H9 (cell line): ENCODE measurements at regions not wholly inside any gene's neighbourhood (a gene's known extent, or its start where the extent isn't known, plus 50 kb on each side); places are given as distances from the start of the nearest gene placed in this dataset.

Source experiments
- DNase-seq: peaks from one replicate; pipeline ENCODE4 v3.0.0-alpha.2; 2017
- H2AFZ ChIP-seq: one replicate; pipeline ENCODE4 v1.6.1; 2013; ENCODE audit warnings: mild to moderate bottlenecking, low read length, control low read depth, moderate library complexity
- H2AK5ac ChIP-seq: 2 replicates; pipeline ENCODE4 v1.6.1; 2013; ENCODE audit warnings: low read length, control low read depth, mixed read lengths; ENCODE audit not compliant: insufficient read length
- H2BK120ac ChIP-seq: one replicate; pipeline ENCODE4 v1.6.1; 2013; ENCODE audit warnings: low read depth, mild to moderate bottlenecking, low read length, control low read depth, inconsistent platforms; ENCODE audit not compliant: poor library complexity, severe bottlenecking
- H2BK12ac ChIP-seq: 2 replicates; pipeline ENCODE4 v1.6.1; 2013; ENCODE audit warnings: low read length, control low read depth, mixed read lengths, low read depth; ENCODE audit not compliant: insufficient read length
- H2BK15ac ChIP-seq: 2 replicates; pipeline ENCODE4 v1.6.1; 2013; ENCODE audit warnings: low read depth, low read length, control low read depth
- H2BK20ac ChIP-seq: one replicate; pipeline ENCODE4 v1.6.1; 2013; ENCODE audit warnings: low read depth, mild to moderate bottlenecking, low read length, control low read depth, inconsistent platforms; ENCODE audit not compliant: poor library complexity, severe bottlenecking
- H2BK5ac ChIP-seq: 2 replicates; pipeline ENCODE4 v1.6.1; 2013; ENCODE audit warnings: low read length, control low read depth, mixed read lengths; ENCODE audit not compliant: insufficient read length
- H3K14ac ChIP-seq: 2 replicates; pipeline ENCODE4 v1.6.1; 2013; ENCODE audit warnings: low read length, control low read depth; ENCODE audit not compliant: insufficient read depth
- H3K18ac ChIP-seq: 2 replicates; pipeline ENCODE4 v1.6.1; 2013; ENCODE audit warnings: low read depth, mild to moderate bottlenecking, mixed read lengths, low read length, control low read depth; ENCODE audit not compliant: insufficient read length
- H3K23ac ChIP-seq: 2 replicates; pipeline ENCODE4 v1.6.1; 2013; ENCODE audit warnings: low read length, control low read depth, mixed read lengths, low read depth; ENCODE audit not compliant: insufficient read length
- H3K23me2 ChIP-seq: 2 replicates; pipeline ENCODE4 v1.6.1; 2013; ENCODE audit warnings: low read depth, mild to moderate bottlenecking, mixed read lengths, low read length, control low read depth; ENCODE audit not compliant: insufficient read length, poor library complexity, severe bottlenecking
- H3K27ac ChIP-seq: 2 replicates; pipeline ENCODE4 v1.5.1; 2013; ENCODE audit warnings: low read length, control low read depth, mixed read lengths, low read depth; ENCODE audit not compliant: insufficient read length
- H3K27me3 ChIP-seq: 2 replicates; pipeline ENCODE4 v1.6.1; 2013; ENCODE audit warnings: low read length, control low read depth, inconsistent platforms; ENCODE audit not compliant: insufficient read depth
- H3K4ac ChIP-seq: 2 replicates; pipeline ENCODE4 v1.6.1; 2013; ENCODE audit warnings: low read depth, mild to moderate bottlenecking, control low read depth, inconsistent platforms, low read length, moderate library complexity
- H3K4me1 ChIP-seq: 2 replicates; pipeline ENCODE4 v1.6.1; 2013; ENCODE audit warnings: low read length, control low read depth, inconsistent platforms; ENCODE audit not compliant: insufficient read depth
- H3K4me2 ChIP-seq: 2 replicates; pipeline ENCODE4 v1.6.1; 2013; ENCODE audit warnings: low read length, control low read depth, mixed read lengths; ENCODE audit not compliant: insufficient read length, insufficient read depth
- H3K56ac ChIP-seq: 2 replicates; pipeline ENCODE4 v1.6.1; 2013; ENCODE audit warnings: low read depth, mild to moderate bottlenecking, mixed read lengths, low read length, control low read depth; ENCODE audit not compliant: insufficient read length
- H3K79me1 ChIP-seq: 2 replicates; pipeline ENCODE4 v1.6.1; 2013; ENCODE audit warnings: low read depth, mild to moderate bottlenecking, moderate library complexity, low read length, control low read depth, inconsistent platforms; ENCODE audit not compliant: insufficient read depth, poor library complexity, severe bottlenecking
- H3K79me2 ChIP-seq: 2 replicates; pipeline ENCODE4 v1.6.1; 2013; ENCODE audit warnings: low read length, control low read depth, inconsistent platforms; ENCODE audit not compliant: insufficient read depth
- H3K9ac ChIP-seq: 2 replicates; pipeline ENCODE4 v1.6.1; 2013; ENCODE audit warnings: low read length, control low read depth, mixed read lengths; ENCODE audit not compliant: insufficient read length; ENCODE audit errors: extremely low read depth
- H3K9me3 ChIP-seq: one replicate; pipeline ENCODE4 v1.6.1; 2013; ENCODE audit warnings: low read depth, low read length, inconsistent platforms; ENCODE audit not compliant: control insufficient read depth
- H3T11ph ChIP-seq: one replicate; pipeline ENCODE4 v1.6.1; 2013; ENCODE audit warnings: mild to moderate bottlenecking, low read length, control low read depth, inconsistent platforms
- H4K20me1 ChIP-seq: one replicate; pipeline ENCODE4 v1.6.1; 2013; ENCODE audit not compliant: control insufficient read depth, insufficient read length, insufficient read depth
- H4K5ac ChIP-seq: 2 replicates; pipeline ENCODE4 v1.6.1; 2013; ENCODE audit warnings: low read depth, mild to moderate bottlenecking, mixed read lengths, low read length, control low read depth; ENCODE audit not compliant: insufficient read length
- H4K8ac ChIP-seq: replicated peaks from 2 replicates; pipeline ENCODE4 v1.6.1; 2013; ENCODE audit warnings: low read length, control low read depth, mixed read lengths, low read depth; ENCODE audit not compliant: insufficient read length
- H4K91ac ChIP-seq: 2 replicates; pipeline ENCODE4 v1.6.1; 2013; ENCODE audit warnings: low read depth, mild to moderate bottlenecking, moderate library complexity, mixed read lengths, low read length, control low read depth; ENCODE audit not compliant: insufficient read length
- H3K27ac Mint-ChIP-seq, 3 experiments: 2 replicates in 2 of 3; 3 replicates in 1 of 3; pipeline ENCODE4 v1.8.0; 2020 to 2021; ENCODE audit warnings: mixed read lengths in 3 of 3, mild to moderate bottlenecking in 1 of 3, moderate library complexity in 1 of 3
- H3K27me3 Mint-ChIP-seq: 2 replicates; pipeline ENCODE4 v1.8.0; 2021; ENCODE audit warnings: low read depth, mild to moderate bottlenecking, moderate library complexity, mixed read lengths
- H3K36me3 Mint-ChIP-seq, 3 experiments: 2 replicates in 2 of 3; 3 replicates in 1 of 3; pipeline ENCODE4 v1.8.0; 2020 to 2021; ENCODE audit warnings: low read depth in 3 of 3, mixed read lengths in 3 of 3; ENCODE audit not compliant: insufficient read depth in 1 of 3
- H3K4me1 Mint-ChIP-seq, 2 experiments: 2 replicates each; pipeline ENCODE4 v1.8.0; 2020; ENCODE audit warnings: mixed read lengths in 2 of 2
- H3K4me3 Mint-ChIP-seq, 2 experiments: 2 replicates in 1 of 2; 3 replicates in 1 of 2; pipeline ENCODE4 v1.8.0; 2020 to 2021; ENCODE audit warnings: mild to moderate bottlenecking in 2 of 2, mixed read lengths in 2 of 2, moderate library complexity in 1 of 2
- H3K9me3 Mint-ChIP-seq, 2 experiments: 2 replicates in 1 of 2; 3 replicates in 1 of 2; pipeline ENCODE4 v1.8.0; 2020; ENCODE audit warnings: mild to moderate bottlenecking in 2 of 2, mixed read lengths in 2 of 2, moderate library complexity in 1 of 2
- WGBS: extraction: QIAGEN DNeasy Blood & Tissue Kit; methylation state at CpG from one replicate; pipeline ENCODE4 v1.1.7; 2013; ENCODE audit warnings: missing lambda C conversion rate, low lambda C conversion rate, mixed read lengths; ENCODE audit not compliant: insufficient read length; ENCODE audit errors: extremely low coverage; 5-methylcytosine and 5-hydroxymethylcytosine counted together
- TF ChIP-seq, protein P1 (sequence below): fragments of 200-600 bp; sonication (generic); conservative IDR thresholded peaks from 3 replicates; pipeline ENCODE4 v1.8.0; 2021; ENCODE audit warnings: antibody characterized with exemption, mild to moderate bottlenecking

DNA sequence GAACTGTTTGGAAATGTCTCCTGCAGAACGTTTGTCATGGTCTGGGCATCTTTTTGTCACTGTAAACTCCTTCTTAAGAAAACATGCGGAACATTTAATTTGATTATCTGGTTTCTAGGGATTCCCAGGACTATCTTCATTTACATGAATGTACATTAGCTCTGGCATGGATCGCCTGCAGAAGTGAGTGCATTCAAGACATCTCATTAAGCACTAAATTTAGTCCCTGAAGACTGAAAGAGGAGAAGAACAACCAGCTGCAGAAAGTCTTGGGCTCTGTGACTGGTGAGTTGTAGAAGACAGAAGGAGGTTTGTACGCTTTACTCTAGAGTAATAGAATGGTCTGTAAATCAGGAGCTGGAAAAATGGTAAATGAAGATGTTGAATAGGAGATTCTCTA is 540.7 kb downstream of the BCKDHB start:
- H3K79me1 ChIP-seq: no peaks in the 10 kb centered on the region
- no peaks in the 10 kb centered on the region for H3K9me3 ChIP-seq
- H3K4me2 ChIP-seq: no peak overlapping the region
- Mint-ChIP-seq H3K27ac (no peak overlapping the region), H3K9me3 (peaks cover 19 to 22% of the 10 kb centered on the region in 2 experiments), H3K27me3 (no peaks in the 10 kb centered on the region; the same call in 1 of the 2 replicates), H3K4me1 (peaks cover 0 to 4% of the 10 kb centered on the region in 2 experiments; a peak in 2 of 4 replicates), H3K36me3 (peaks cover 11 to 25% (median 14%) of the 10 kb centered on the region in 3 experiments; a peak in 6 of 7 replicates), H3K4me3 (no peak overlapping the region)
- H3K27me3 ChIP-seq: no peaks in the 10 kb centered on the region
- H3K79me2 ChIP-seq: no peaks in the 10 kb centered on the region
- H3K14ac ChIP-seq: no peak overlapping the region
- no peak overlapping the region for H2AK5ac ChIP-seq
- no peak overlapping the region for H3K4ac ChIP-seq
- H4K5ac ChIP-seq: no peak overlapping the region
- no peak overlapping the region for H3K23ac ChIP-seq
- H3K18ac ChIP-seq: no peak overlapping the region
- H3K23me2 ChIP-seq: no peaks in the 10 kb centered on the region
- no peak overlapping the region for H4K8ac ChIP-seq
- H3K27ac ChIP-seq: no peak overlapping the region
- no peak overlapping the region for H2BK12ac ChIP-seq
- H3K4me1 ChIP-seq: no peaks in the 10 kb centered on the region
- no peak for DNase-seq
- no peaks in the 10 kb centered on the region for H4K20me1 ChIP-seq
- H2BK15ac ChIP-seq: no peak overlapping the region
- H3K56ac ChIP-seq: no peak overlapping the region
- no peak overlapping the region for H4K91ac ChIP-seq
- H3T11ph ChIP-seq: no peak overlapping the region
- WGBS: no CpG with 5 or more reads among the region's 4 CpGs
- H2BK20ac ChIP-seq: no peak overlapping the region
- H3K9ac ChIP-seq: no peak overlapping the region
- H2BK5ac ChIP-seq: no peak overlapping the region
- TF ChIP-seq, protein P1, sequence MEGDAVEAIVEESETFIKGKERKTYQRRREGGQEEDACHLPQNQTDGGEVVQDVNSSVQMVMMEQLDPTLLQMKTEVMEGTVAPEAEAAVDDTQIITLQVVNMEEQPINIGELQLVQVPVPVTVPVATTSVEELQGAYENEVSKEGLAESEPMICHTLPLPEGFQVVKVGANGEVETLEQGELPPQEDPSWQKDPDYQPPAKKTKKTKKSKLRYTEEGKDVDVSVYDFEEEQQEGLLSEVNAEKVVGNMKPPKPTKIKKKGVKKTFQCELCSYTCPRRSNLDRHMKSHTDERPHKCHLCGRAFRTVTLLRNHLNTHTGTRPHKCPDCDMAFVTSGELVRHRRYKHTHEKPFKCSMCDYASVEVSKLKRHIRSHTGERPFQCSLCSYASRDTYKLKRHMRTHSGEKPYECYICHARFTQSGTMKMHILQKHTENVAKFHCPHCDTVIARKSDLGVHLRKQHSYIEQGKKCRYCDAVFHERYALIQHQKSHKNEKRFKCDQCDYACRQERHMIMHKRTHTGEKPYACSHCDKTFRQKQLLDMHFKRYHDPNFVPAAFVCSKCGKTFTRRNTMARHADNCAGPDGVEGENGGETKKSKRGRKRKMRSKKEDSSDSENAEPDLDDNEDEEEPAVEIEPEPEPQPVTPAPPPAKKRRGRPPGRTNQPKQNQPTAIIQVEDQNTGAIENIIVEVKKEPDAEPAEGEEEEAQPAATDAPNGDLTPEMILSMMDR: no peak
- H2AFZ ChIP-seq: no peak overlapping the region
- no peak overlapping the region for H2BK120ac ChIP-seq
